Keratinocyte (primary cell): ENCODE measurements at regions not wholly inside any gene's neighbourhood (a gene's known extent, or its start where the extent isn't known, plus 50 kb on each side); places are given as distances from the start of the nearest gene placed in this dataset.

Experiments
- EZH2 ChIP-seq: IDR thresholded peaks from one replicate; pipeline ENCODE4 v1.6.1; 2012; ENCODE audit warnings: inconsistent platforms, mild to moderate bottlenecking, low read length, moderate library complexity
- TF ChIP-seq, protein P1 (sequence below), 3 experiments: IDR thresholded peaks in 1 of 3; conservative IDR thresholded peaks in 1 of 3; optimal IDR thresholded peaks in 1 of 3; 2 replicates in 2 of 3; 3 replicates in 1 of 3; pipeline versions ENCODE3 to v1.5.1; 2011; ENCODE audit warnings: low read length in 3 of 3, mild to moderate bottlenecking in 3 of 3, moderate library complexity in 2 of 3, control low read depth in 1 of 3, inconsistent platforms in 1 of 3; ENCODE audit not compliant: insufficient read depth in 2 of 3; ENCODE audit errors: extremely low read depth in 1 of 3

DNA sequence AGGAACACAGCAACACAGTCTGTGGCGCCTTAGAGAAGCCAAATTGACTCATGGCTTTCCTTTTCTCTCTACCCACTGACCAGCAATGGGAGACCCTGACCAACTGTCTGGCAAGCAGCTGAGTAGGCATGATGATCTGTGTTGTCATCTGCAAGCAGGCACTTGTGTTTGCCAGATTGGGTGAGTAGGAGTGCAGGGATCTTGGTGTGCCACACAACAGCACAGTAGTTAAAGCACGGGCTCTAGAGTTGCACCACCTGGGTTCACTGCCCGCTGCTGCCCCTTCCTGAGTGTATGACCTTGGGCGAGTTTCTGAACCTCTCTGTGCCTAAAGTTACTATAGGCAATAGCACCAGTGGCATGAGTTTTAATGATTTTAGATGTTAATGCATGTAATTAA lies 95.7 kb upstream of the CD53 start:
- TF ChIP-seq, protein P1, sequence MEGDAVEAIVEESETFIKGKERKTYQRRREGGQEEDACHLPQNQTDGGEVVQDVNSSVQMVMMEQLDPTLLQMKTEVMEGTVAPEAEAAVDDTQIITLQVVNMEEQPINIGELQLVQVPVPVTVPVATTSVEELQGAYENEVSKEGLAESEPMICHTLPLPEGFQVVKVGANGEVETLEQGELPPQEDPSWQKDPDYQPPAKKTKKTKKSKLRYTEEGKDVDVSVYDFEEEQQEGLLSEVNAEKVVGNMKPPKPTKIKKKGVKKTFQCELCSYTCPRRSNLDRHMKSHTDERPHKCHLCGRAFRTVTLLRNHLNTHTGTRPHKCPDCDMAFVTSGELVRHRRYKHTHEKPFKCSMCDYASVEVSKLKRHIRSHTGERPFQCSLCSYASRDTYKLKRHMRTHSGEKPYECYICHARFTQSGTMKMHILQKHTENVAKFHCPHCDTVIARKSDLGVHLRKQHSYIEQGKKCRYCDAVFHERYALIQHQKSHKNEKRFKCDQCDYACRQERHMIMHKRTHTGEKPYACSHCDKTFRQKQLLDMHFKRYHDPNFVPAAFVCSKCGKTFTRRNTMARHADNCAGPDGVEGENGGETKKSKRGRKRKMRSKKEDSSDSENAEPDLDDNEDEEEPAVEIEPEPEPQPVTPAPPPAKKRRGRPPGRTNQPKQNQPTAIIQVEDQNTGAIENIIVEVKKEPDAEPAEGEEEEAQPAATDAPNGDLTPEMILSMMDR (optimal IDR thresholded peaks at IDR 0.05 in 1 of 3, IDR thresholded peaks at IDR 0.05 in 1 of 3, conservative IDR thresholded peaks at IDR 0.05 in 1 of 3; ENCODE audit: extremely low read depth in 1 of 3, insufficient read depth in 2 of 3, low read length in 3 of 3): no peak
- TF ChIP-seq EZH2: no peak
